ENCODE measurements at regions not wholly inside any gene's neighbourhood (a gene's known extent, or its start where the extent isn't known, plus 50 kb on each side); places are given as distances from the start of the nearest gene placed in this dataset.

DNA sequence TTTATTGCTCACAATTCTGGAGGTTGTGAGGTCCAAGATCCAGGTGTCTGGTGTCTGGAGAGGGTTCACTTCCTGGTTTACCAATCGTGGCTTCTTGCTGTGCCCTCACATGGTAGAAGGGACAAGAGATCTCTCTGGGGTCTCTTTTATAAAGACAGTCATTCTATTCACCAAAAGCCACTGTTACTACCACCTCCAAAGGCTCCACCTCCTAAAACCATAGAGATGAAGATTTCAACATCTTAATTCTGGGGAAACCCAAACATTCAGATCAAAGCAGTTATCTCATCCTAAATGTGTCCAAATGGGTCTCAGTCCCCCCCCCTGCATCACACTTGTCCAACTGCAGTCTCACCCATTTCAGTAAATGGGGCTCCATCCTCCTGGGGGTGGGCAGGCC, 132.9 kb upstream of the XYLT1 start:
- no peak for FAIRE-seq
- TF ChIP-seq, protein P1, sequence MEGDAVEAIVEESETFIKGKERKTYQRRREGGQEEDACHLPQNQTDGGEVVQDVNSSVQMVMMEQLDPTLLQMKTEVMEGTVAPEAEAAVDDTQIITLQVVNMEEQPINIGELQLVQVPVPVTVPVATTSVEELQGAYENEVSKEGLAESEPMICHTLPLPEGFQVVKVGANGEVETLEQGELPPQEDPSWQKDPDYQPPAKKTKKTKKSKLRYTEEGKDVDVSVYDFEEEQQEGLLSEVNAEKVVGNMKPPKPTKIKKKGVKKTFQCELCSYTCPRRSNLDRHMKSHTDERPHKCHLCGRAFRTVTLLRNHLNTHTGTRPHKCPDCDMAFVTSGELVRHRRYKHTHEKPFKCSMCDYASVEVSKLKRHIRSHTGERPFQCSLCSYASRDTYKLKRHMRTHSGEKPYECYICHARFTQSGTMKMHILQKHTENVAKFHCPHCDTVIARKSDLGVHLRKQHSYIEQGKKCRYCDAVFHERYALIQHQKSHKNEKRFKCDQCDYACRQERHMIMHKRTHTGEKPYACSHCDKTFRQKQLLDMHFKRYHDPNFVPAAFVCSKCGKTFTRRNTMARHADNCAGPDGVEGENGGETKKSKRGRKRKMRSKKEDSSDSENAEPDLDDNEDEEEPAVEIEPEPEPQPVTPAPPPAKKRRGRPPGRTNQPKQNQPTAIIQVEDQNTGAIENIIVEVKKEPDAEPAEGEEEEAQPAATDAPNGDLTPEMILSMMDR (IDR thresholded peaks at IDR 0.05; ENCODE audit: insufficient read depth, low read length, severe bottlenecking) = no peak
- no peak for DNase-seq (ENCODE audit: low read depth)
- H3K36me3 ChIP-seq (ENCODE audit: control insufficient read depth, insufficient read depth, low read length) = no peaks in the 10 kb centered on the region
- H3K4me3 ChIP-seq (ENCODE audit: low read depth, low read length) = no peak overlapping the region
- no peaks in the 10 kb centered on the region for H3K27me3 ChIP-seq (ENCODE audit: control insufficient read depth, insufficient read depth, low read length)

GRCh38 chr16:17602678-17603077, 131.9 kb upstream of the XYLT1 start:
- no peaks in the 10 kb centered on the region for H3K27me3 ChIP-seq (ENCODE audit: control insufficient read depth, insufficient read depth, low read length)
- FAIRE-seq (no peak), DNase-seq (ENCODE audit: low read depth) (no peak)
- TF ChIP-seq, protein P1 (IDR thresholded peaks at IDR 0.05; ENCODE audit: insufficient read depth, low read length, severe bottlenecking) = no peak
- no peaks in the 10 kb centered on the region for H3K36me3 ChIP-seq (ENCODE audit: control insufficient read depth, insufficient read depth, low read length)
- no peak overlapping the region for H3K4me3 ChIP-seq (ENCODE audit: low read depth, low read length)

- TF ChIP-seq, protein P1 (IDR thresholded peaks at IDR 0.05; ENCODE audit: insufficient read depth, low read length, severe bottlenecking) = no peak
- H3K36me3 ChIP-seq (ENCODE audit: control insufficient read depth, insufficient read depth, low read length) = no peaks in the 10 kb centered on the region
- H3K4me3 ChIP-seq (ENCODE audit: low read depth, low read length) = no peak overlapping the region
- DNase-seq (ENCODE audit: low read depth) = no peak
- FAIRE-seq = no peak
- H3K27me3 ChIP-seq (ENCODE audit: control insufficient read depth, insufficient read depth, low read length) = no peaks in the 10 kb centered on the region
Observed at GRCh38 chr16:17598968-17599367, 128.2 kb upstream of the XYLT1 start.

- Histone ChIP-seq H3K4me3 (ENCODE audit: low read depth, low read length) (no peak overlapping the region), H3K36me3 (ENCODE audit: control insufficient read depth, insufficient read depth, low read length) (no peaks in the 10 kb centered on the region), H3K27me3 (ENCODE audit: control insufficient read depth, insufficient read depth, low read length) (no peaks in the 10 kb centered on the region)
- TF ChIP-seq, protein P1 (IDR thresholded peaks at IDR 0.05; ENCODE audit: insufficient read depth, low read length, severe bottlenecking) = no peak
- DNase-seq (ENCODE audit: low read depth) (no peak), FAIRE-seq (no peak)
Observed at GRCh38 chr16:17591655-17592405, 121.1 kb upstream of the XYLT1 start.

GRCh38 chr16:17590711-17591654, 120.2 kb upstream of the XYLT1 start:
- Histone ChIP-seq H3K27me3 (ENCODE audit: control insufficient read depth, insufficient read depth, low read length) (no peaks in the 10 kb centered on the region), H3K4me3 (ENCODE audit: low read depth, low read length) (no peak overlapping the region), H3K36me3 (ENCODE audit: control insufficient read depth, insufficient read depth, low read length) (no peaks in the 10 kb centered on the region)
- DNase-seq (ENCODE audit: low read depth) = no peak
- FAIRE-seq = no peak
- TF ChIP-seq, protein P1 (IDR thresholded peaks at IDR 0.05; ENCODE audit: insufficient read depth, low read length, severe bottlenecking) = no peak
